Thymus (tissue), 11 donors: ENCODE measurements at regions not wholly inside any gene's neighbourhood (a gene's known extent, or its start where the extent isn't known, plus 50 kb on each side); places are given as distances from the start of the nearest gene placed in this dataset.

Experiments
- DNase-seq, 9 donors: peaks; one replicate each; pipeline ENCODE4 v3.0.0-alpha.2; 2013; ENCODE audit warnings: low spot score in 9 of 9, low read depth in 6 of 9, missing footprints in 1 of 9
- H3K27ac ChIP-seq, 2 donors: one replicate each; pipeline ENCODE4 v1.5.1; 2013; ENCODE audit warnings: control low read depth in 1 of 2, low read depth in 1 of 2, low read length in 1 of 2, mild to moderate bottlenecking in 1 of 2, moderate library complexity in 1 of 2
- H3K27me3 ChIP-seq, 2 donors: one replicate each; pipeline ENCODE4 v1.5.1; 2013; ENCODE audit warnings: low read length in 1 of 2; ENCODE audit not compliant: control insufficient read depth in 2 of 2, insufficient read depth in 1 of 2
- H3K36me3 ChIP-seq, 2 donors: one replicate each; pipeline ENCODE4 v1.5.1; 2013; ENCODE audit warnings: low read length in 1 of 2, mild to moderate bottlenecking in 1 of 2, moderate library complexity in 1 of 2; ENCODE audit not compliant: control insufficient read depth in 2 of 2, insufficient read depth in 2 of 2
- H3K4me1 ChIP-seq, 2 donors: one replicate each; pipeline ENCODE4 v1.5.1; 2013; ENCODE audit warnings: low read length in 2 of 2; ENCODE audit not compliant: control insufficient read depth in 2 of 2, insufficient read depth in 2 of 2
- H3K4me3 ChIP-seq, 2 donors: one replicate each; pipeline ENCODE4 v1.5.1; 2013; ENCODE audit warnings: low read length in 2 of 2, control low read depth in 1 of 2, mild to moderate bottlenecking in 1 of 2
- H3K9me3 ChIP-seq, 2 donors: one replicate each; pipeline ENCODE4 v1.5.1; 2013; ENCODE audit warnings: low read length in 1 of 2, mild to moderate bottlenecking in 1 of 2; ENCODE audit not compliant: control insufficient read depth in 2 of 2, insufficient read depth in 1 of 2
- WGBS: extraction: QIAGEN DNeasy Blood & Tissue Kit; methylation state at CpG from one replicate; pipeline ENCODE4 v1.1.7; 2013; 5-methylcytosine and 5-hydroxymethylcytosine counted together
- donor health status: healthy.

- Histone ChIP-seq H3K36me3 (no peaks in the 10 kb centered on the region), H3K27ac (no peak overlapping the region), H3K4me1 (no peaks in the 10 kb centered on the region), H3K9me3 (no peaks in the 10 kb centered on the region), H3K4me3 (no peak overlapping the region), H3K27me3 (no peaks in the 10 kb centered on the region)
- DNase-seq, result no peak
- 96% methylated on average over 1 of the region's 1 CpG for whole genome bisulfite sequencing
These were observed 96.9 kb upstream of the KCNJ16 start for GRCh38 chr17:69978056-69978646.

DNA sequence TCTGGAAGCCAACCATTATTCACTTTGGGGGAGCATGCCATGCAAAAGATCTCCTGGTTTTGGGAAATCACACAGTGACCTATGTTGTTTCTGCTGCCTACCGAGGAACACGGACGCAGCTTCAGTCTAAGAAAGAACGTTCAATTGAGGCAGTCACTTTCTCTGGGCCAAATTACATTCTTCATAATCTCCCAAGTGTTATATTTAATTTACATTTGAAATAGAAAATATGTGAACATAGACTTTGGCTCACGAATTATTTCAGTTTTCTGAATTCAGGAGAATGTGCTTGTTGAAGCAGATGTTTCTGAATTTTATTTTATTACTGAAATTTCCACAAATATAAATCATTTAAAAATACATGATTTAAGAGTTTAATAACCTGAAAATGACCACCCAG, 93.6 kb upstream of the KCNJ16 start:
- H3K27ac ChIP-seq, result no peak overlapping the region
- no peaks in the 10 kb centered on the region for H3K4me1 ChIP-seq
- H3K9me3 ChIP-seq, result no peaks in the 10 kb centered on the region
- 88% methylated on average over 5 of the region's 5 CpGs for WGBS
- no peak for DNase-seq
- no peaks in the 10 kb centered on the region for H3K36me3 ChIP-seq
- no peak overlapping the region for H3K4me3 ChIP-seq
- no peaks in the 10 kb centered on the region for H3K27me3 ChIP-seq

- peaks cover 0 to 4% of the 10 kb centered on the region in 2 donors for H3K9me3 ChIP-seq
- H3K4me1 ChIP-seq, result no peaks in the 10 kb centered on the region
- H3K27me3 ChIP-seq, result no peaks in the 10 kb centered on the region
- WGBS, result 96% methylated on average over 2 of the region's 2 CpGs
- no peak overlapping the region for H3K4me3 ChIP-seq
- no peak overlapping the region for H3K27ac ChIP-seq
- no peaks in the 10 kb centered on the region for H3K36me3 ChIP-seq
- no peak for DNase-seq
These were observed 79.5 kb upstream of the KCNJ16 start for GRCh38 chr17:69995476-69995875.

DNA sequence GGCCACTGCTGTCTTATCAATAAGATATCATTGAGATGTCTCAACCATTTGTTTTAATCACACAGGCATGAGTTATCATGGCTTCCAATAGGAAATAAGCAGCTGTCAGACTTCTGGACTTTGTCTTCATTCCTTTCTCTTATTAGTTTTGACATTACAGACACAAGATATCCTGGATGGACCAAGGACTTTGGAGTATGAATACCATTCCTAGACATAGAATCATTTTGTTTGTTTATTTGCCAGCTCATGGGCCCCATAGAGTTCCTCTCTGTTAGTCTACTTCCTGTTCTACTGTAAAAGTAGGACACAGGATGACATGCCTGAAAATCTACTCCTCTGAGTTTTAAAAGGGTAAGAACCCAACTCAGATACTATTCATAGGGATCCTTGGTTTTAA, 77.7 kb upstream of the KCNJ16 start:
- H3K27me3 ChIP-seq, result no peaks in the 10 kb centered on the region
- no peak overlapping the region for H3K4me3 ChIP-seq
- H3K4me1 ChIP-seq, result no peaks in the 10 kb centered on the region
- peaks cover 0 to 4% of the 10 kb centered on the region in 2 donors for H3K9me3 ChIP-seq
- peak in 4 of 9 donors; percentile 1 to 14 (median 2) for DNase-seq
- H3K27ac ChIP-seq, result no peak overlapping the region
- H3K36me3 ChIP-seq, result no peaks in the 10 kb centered on the region

GRCh38 chr17:69999253-69999652, 75.8 kb upstream of the KCNJ16 start:
- DNase-seq, result no peak
- H3K36me3 ChIP-seq, result no peaks in the 10 kb centered on the region

DNA sequence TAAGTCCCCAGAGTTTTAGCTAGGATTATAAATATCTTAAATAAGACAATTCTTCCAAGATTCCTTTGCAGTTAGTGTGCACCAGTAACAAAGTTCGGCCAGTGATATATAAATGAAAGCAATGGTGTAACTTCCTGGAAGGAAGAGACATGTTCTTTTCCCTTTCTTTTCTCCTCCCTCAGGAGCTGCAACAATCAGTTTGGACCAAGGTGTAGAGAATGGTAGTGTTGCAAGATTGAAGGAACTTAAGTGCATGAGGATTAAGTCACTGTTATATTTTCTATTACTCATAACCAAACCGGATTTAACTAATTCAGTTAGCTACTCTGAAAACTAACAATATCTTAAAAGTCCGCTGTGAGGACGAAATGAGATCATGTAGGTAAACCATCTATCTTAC, 68.9 kb upstream of the KCNJ16 start:
- H3K36me3 ChIP-seq, result no peaks in the 10 kb centered on the region
- WGBS, result 94% methylated on average over 4 of the region's 4 CpGs

More at GRCh38 chr17:69999253-69999652, 75.8 kb upstream of the KCNJ16 start:
- H3K27me3 ChIP-seq, result no peaks in the 10 kb centered on the region
- H3K4me1 ChIP-seq, result no peaks in the 10 kb centered on the region
- WGBS, result 91% methylated on average over 1 of the region's 1 CpG
- H3K27ac ChIP-seq, result no peak overlapping the region
- H3K9me3 ChIP-seq, result peaks cover 0 to 4% of the 10 kb centered on the region in 2 donors
- H3K4me3 ChIP-seq, result no peak overlapping the region

GRCh38 chr17:70011750-70012149, 63.3 kb upstream of the KCNJ16 start:
- Histone ChIP-seq H3K9me3 (peaks cover 0 to 3% of the 10 kb centered on the region in 2 donors), H3K4me1 (no peaks in the 10 kb centered on the region), H3K27me3 (no peaks in the 10 kb centered on the region), H3K27ac (no peak overlapping the region), H3K36me3 (no peaks in the 10 kb centered on the region), H3K4me3 (no peak overlapping the region)
- no peak for DNase-seq
- WGBS, result 82% methylated on average over 1 of the region's 1 CpG

More for the DNA sequence above, 68.9 kb upstream of the KCNJ16 start:
- DNase-seq, result no peak
- Histone ChIP-seq H3K27me3 (no peaks in the 10 kb centered on the region), H3K9me3 (peaks cover 0 to 3% of the 10 kb centered on the region in 2 donors), H3K4me3 (no peak overlapping the region), H3K4me1 (no peaks in the 10 kb centered on the region), H3K27ac (no peak overlapping the region)

- no peak overlapping the region for H3K27ac ChIP-seq
- 96% methylated on average over 4 of the region's 4 CpGs for WGBS
- H3K4me1 ChIP-seq, result no peaks in the 10 kb centered on the region
- H3K36me3 ChIP-seq, result no peaks in the 10 kb centered on the region
- H3K4me3 ChIP-seq, result no peak overlapping the region
- H3K9me3 ChIP-seq, result peaks cover 0 to 3% of the 10 kb centered on the region in 2 donors
- no peak for DNase-seq
- no peaks in the 10 kb centered on the region for H3K27me3 ChIP-seq
These were observed 61.1 kb upstream of the KCNJ16 start for GRCh38 chr17:70013911-70014310.

- Histone ChIP-seq H3K27me3 (no peaks in the 10 kb centered on the region), H3K4me1 (no peaks in the 10 kb centered on the region), H3K36me3 (no peaks in the 10 kb centered on the region), H3K27ac (no peak overlapping the region), H3K9me3 (no peaks in the 10 kb centered on the region), H3K4me3 (no peak overlapping the region)
- no peak for DNase-seq
- 96% methylated on average over 1 of the region's 1 CpG for WGBS
These were observed 57.9 kb upstream of the KCNJ16 start for GRCh38 chr17:70017112-70017511.

DNA sequence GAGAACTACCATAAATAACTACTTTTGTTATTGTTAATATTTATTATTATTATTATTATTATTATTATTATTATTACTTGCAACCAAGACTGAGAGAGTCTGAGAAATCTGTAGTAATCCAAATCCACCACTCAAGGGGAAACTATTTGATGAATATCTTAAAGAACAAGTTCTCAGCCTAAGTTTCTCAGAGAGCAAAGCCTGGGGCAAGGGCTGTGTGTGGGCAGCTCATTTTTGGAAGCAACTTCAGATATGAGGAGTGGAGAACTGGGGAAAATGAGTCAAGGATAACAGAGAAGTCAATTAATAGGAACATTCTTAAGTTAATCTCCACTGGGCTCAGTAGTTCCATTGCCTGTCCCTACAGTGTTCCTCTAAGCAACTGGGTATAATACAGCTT, 57.1 kb upstream of the KCNJ16 start:
- no peak for DNase-seq
- no peak overlapping the region for H3K4me3 ChIP-seq
- H3K9me3 ChIP-seq, result no peaks in the 10 kb centered on the region

More for the DNA sequence above, 57.1 kb upstream of the KCNJ16 start:
- Histone ChIP-seq H3K27me3 (no peaks in the 10 kb centered on the region), H3K27ac (no peak overlapping the region), H3K4me1 (no peaks in the 10 kb centered on the region), H3K36me3 (no peaks in the 10 kb centered on the region)
